ENCODE measurements at regions not wholly inside any gene's neighbourhood (a gene's known extent, or its start where the extent isn't known, plus 50 kb on each side); places are given as distances from the start of the nearest gene placed in this dataset.

DNA sequence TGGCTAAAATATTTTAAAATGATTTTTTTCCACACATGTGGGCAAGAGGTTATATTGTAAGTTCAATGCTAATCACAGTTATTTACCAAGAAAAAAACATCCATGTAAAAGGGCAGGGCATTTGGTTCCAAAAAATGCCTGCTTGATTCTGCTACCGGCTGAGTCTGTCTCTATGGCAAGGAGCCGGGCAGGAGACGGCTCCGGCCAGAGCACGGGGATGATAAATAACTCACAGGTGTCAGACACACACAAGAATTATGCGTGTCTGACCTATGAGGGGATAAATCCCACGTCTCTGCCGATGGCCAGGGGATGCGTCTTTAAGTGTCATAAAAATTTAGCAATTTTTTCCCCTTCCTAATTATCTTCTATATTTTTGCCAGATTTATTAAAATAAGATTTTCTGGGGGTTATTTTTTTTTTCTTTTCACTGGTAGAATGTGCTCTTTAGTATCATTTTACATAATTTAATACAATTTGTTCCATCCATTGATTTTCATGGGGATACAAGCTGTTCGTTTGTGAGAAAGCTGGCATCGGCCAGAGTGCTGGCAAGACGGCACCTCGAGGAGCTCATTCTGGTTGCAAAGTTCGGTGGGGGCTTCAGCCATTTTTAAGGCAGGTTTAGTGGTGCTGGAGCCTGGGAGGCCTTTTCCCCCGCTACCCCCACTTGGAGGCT lies 253.9 kb downstream of the ZNF536 start:
- TF ChIP-seq GATA2 (IDR thresholded peaks at IDR 0.05; ENCODE audit: low read depth, low read length) = no peak
- TF ChIP-seq GATA3 (IDR thresholded peaks at IDR 0.05; ENCODE audit: low read depth, low read length) = no peak
